ENCODE measurements at regions not wholly inside any gene's neighbourhood (a gene's known extent, or its start where the extent isn't known, plus 50 kb on each side); places are given as distances from the start of the nearest gene placed in this dataset.
"Not testable (repeated sequence)": the region's sequence is repeated elsewhere in the genome, so short reads cannot be mapped to it uniquely, and the experiment has no call there.

GRCh38 chr16:79882340-79883005 is 281.9 kb upstream of the MAF start:
- CTCF ChIA-PET = interaction anchor here (1.3 kb wide), 1 partner anchor 19 kb away, joined by 4 read pairs; no protein-coding TSS in a partner anchor
- no peaks in the 10 kb centered on the region for H3K27me3 ChIP-seq (ENCODE audit: control insufficient read depth, insufficient read depth, low read length)

GRCh38 chr16:79881107-79881506 is 280.6 kb upstream of the MAF start:
- H3K27me3 ChIP-seq (ENCODE audit: control insufficient read depth, insufficient read depth, low read length); H3K36me3 ChIP-seq (ENCODE audit: control insufficient read depth, insufficient read depth, low read length); DNase-seq (ENCODE audit: low read depth); POLR2A ChIA-PET; H3K4me3 ChIP-seq (ENCODE audit: low read depth, low read length): not testable (repeated sequence)
- CTCF ChIA-PET = interaction anchor here (1.3 kb wide), 1 partner anchor 17 kb away, joined by 4 read pairs; no protein-coding TSS in a partner anchor

More at GRCh38 chr16:79882340-79883005, 281.9 kb upstream of the MAF start:
- TF ChIP-seq CTCF (IDR thresholded peaks at IDR 0.05; ENCODE audit: insufficient read depth, low read depth, low read length) = no peak
- POLR2A ChIA-PET = no interaction called here
- no peak overlapping the region for H3K4me3 ChIP-seq (ENCODE audit: low read depth, low read length)
- H3K36me3 ChIP-seq (ENCODE audit: control insufficient read depth, insufficient read depth, low read length) = no peaks in the 10 kb centered on the region
- no peak for DNase-seq (ENCODE audit: low read depth)

DNA sequence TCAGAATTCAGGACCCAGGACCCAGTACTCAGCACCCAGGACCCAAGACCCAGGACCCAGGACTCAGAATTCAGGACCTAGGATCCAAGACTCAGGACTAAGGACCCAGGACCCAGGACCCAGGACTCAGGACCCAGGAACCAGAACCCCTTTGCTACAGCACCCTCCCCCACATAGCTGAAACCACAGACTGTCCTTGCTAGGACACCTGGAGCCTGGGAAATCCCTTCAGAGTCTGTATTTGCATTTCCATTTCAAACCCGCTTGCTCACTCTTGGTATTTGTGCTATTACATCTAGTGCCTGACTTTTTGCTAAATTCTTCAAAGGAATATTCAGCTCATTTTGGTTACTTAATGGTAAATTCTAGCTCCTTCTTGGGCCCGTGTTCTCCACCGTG is 275.8 kb upstream of the MAF start:
- Histone ChIP-seq H3K4me3 (ENCODE audit: low read depth, low read length) (no peak overlapping the region), H3K36me3 (ENCODE audit: control insufficient read depth, insufficient read depth, low read length) (no peaks in the 10 kb centered on the region), H3K27me3 (ENCODE audit: control insufficient read depth, insufficient read depth, low read length) (no peaks in the 10 kb centered on the region)
- DNase-seq (ENCODE audit: low read depth) = no peak
- no peak for TF ChIP-seq CTCF (IDR thresholded peaks at IDR 0.05; ENCODE audit: insufficient read depth, low read depth, low read length)
- CTCF ChIA-PET = no interaction called here
- POLR2A ChIA-PET = no interaction called here

DNA sequence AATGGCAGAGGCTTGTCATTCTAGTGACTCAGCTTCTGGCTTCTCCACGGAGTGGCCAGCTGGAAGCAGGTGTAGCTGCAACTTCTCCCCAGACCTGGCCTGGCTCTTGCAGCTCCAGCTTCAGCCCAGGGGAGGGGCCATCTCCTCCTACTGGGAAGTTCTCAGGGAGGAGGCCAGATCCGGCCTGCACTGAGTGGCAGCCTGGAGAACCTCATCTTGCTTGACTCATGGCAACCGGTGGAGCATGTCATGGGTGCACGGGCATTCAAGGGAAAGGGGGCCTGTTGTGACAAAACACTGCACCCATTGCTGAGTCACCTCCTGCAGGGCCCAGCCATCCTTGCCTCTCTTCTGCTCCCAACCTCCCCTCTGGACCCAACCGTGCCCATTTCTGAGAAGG is 273.9 kb upstream of the MAF start:
- no peak overlapping the region for H3K4me3 ChIP-seq (ENCODE audit: low read depth, low read length)
- no peaks in the 10 kb centered on the region for H3K36me3 ChIP-seq (ENCODE audit: control insufficient read depth, insufficient read depth, low read length)
- POLR2A ChIA-PET = no interaction called here
- CTCF ChIA-PET = no interaction called here
- DNase-seq (ENCODE audit: low read depth) = no peak
- H3K27me3 ChIP-seq (ENCODE audit: control insufficient read depth, insufficient read depth, low read length) = no peaks in the 10 kb centered on the region
- TF ChIP-seq CTCF (IDR thresholded peaks at IDR 0.05; ENCODE audit: insufficient read depth, low read depth, low read length) = no peak

GRCh38 chr16:79873825-79874224 is 273.3 kb upstream of the MAF start:
- Histone ChIP-seq H3K4me3 (ENCODE audit: low read depth, low read length) (no peak overlapping the region), H3K27me3 (ENCODE audit: control insufficient read depth, insufficient read depth, low read length) (no peaks in the 10 kb centered on the region), H3K36me3 (ENCODE audit: control insufficient read depth, insufficient read depth, low read length) (no peaks in the 10 kb centered on the region)
- TF ChIP-seq CTCF (IDR thresholded peaks at IDR 0.05; ENCODE audit: insufficient read depth, low read depth, low read length) = no peak
- no peak for DNase-seq (ENCODE audit: low read depth)
- ChIA-PET CTCF (interaction anchor here (0.6 kb wide), 1 partner anchor 10 kb away, joined by 3 read pairs; no protein-coding TSS in a partner anchor), POLR2A (no interaction called here)

GRCh38 chr16:79871906-79872305 is 271.4 kb upstream of the MAF start:
- no peak for TF ChIP-seq CTCF (IDR thresholded peaks at IDR 0.05; ENCODE audit: insufficient read depth, low read depth, low read length)
- Histone ChIP-seq H3K27me3 (ENCODE audit: control insufficient read depth, insufficient read depth, low read length) (no peaks in the 10 kb centered on the region), H3K4me3 (ENCODE audit: low read depth, low read length) (no peak overlapping the region), H3K36me3 (ENCODE audit: control insufficient read depth, insufficient read depth, low read length) (no peaks in the 10 kb centered on the region)
- CTCF ChIA-PET = no interaction called here
- POLR2A ChIA-PET = interaction anchor here (0.6 kb wide), 1 partner anchor 115 kb away, joined by 3 read pairs; no protein-coding TSS in a partner anchor
- DNase-seq (ENCODE audit: low read depth) = no peak

Data from BJ (cell line).